8988T (cell line): ENCODE measurements at regions not wholly inside any gene's neighbourhood (a gene's known extent, or its start where the extent isn't known, plus 50 kb on each side); places are given as distances from the start of the nearest gene placed in this dataset.

Experiments used
- DNase-seq: peaks from one replicate; pipeline ENCODE4 v3.0.0; 2011

DNA sequence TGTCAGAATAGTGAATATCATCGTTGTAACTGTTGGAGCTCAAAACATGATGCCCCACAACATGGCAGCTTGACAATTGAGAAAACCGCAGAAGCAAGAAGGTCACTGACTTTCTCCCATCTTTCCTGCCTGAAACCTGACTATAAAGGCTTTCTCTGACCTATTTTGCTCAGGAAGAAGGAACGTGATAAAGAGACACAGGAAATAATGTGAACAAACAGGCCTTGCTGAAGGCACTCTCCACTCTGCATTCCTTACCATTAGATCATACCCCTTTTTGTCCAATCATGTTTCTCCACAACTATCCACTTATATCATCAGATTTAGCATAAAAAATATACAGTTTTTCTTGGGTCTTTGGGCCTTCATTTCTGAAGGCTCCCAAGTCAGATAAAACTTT, 916.8 kb downstream of the METTL15 start:
- no peak for DNase-seq

DNA sequence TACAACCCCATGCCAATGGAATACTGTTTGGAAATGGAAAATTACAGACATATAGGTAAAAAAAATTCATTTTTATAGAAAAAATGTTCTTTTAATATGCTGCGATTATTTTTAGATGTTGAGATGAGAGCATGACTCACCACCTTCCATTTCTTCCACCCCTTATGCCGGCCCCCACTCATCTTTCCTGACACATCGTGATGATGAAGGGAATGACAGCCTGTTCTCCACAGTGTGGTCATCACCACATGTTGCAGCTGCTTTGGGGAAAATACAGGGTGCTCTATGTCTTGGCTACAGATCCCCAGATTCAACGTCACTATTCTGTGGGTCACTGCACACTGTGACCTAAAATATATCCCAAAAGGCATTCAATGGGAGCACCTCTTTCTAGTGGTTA, 916.2 kb downstream of the METTL15 start:
- DNase-seq: no peak

GRCh38 chr11:29023761-29024160, 915.6 kb downstream of the METTL15 start:
- no peak for DNase-seq

GRCh38 chr11:29022676-29023075, 914.5 kb downstream of the METTL15 start:
- DNase-seq: no peak

DNA sequence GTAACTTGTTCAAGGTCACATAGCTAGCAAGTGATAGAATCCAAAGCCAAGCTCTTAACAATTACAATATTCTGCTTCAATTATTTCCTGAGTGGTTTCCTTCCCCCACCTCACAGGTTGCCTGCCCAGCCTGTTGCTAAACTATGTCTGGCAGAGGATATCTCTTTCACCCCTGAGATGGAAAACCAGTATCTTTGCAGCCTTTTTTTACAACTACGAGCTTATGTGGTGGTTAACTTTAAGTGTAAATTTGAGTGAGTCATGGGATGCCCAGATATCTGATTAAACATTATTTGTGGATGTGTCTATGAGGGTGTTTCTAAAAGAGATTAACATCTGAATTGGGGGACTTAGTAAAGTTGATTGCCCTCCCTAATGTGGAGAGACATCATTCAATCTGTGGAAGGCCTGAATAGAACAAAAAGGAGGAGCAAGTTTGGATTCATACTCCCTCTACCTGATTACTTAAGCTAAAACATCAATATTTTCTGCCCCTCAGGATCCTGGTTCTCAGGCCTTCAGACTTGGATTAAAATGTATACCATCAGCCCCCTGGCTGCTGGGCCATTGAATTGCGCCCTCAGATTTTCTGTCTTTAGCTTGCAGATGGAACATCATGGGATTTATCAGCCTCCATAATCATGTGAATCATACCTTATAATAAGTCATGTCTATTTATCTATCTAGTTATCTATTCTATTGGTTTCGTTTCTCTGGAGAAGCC, 911.9 kb downstream of the METTL15 start:
- no peak for DNase-seq

- DNase-seq: no peak
Measured at GRCh38 chr11:29018631-29019030, 910.4 kb downstream of the METTL15 start.

GRCh38 chr11:29017941-29018340, 909.8 kb downstream of the METTL15 start:
- DNase-seq: no peak

DNA sequence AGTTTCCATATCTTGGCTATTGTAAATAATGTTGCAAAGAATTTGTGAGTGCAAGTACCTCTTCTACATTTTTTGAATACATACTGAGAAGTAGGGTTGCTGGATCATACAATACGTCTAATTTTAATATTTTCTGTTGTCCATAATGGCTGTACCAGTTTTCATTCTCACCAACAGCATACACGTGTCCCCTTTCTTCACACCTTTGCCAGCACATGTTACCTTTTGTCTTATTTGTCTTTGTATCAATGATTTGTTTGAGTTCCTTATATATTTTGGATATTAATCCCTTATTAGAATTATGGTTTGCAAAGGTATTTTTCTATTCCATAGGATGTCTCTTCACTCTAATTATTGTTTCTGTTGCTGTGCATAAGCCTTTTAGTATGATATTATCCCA, 904.3 kb downstream of the METTL15 start:
- no peak for DNase-seq

DNA sequence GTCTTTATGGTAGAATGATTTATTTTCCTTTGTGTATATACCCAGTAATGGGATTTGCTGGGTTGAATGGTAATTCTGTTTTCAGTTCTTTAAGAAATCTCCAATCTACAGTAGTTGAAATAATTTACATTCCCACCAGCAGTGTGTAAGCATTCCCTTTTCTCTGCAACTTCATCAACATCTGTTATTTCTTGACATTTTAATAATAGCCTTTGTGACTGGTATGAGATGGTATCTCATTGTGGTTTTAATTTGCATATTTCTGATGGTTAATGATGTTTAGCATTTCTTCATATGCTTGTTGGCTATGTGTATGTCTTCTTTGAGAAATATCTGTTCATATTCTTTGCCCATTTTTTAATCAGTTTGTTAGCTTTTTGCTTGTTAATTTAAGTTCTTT, 901.2 kb downstream of the METTL15 start:
- DNase-seq: no peak

DNA sequence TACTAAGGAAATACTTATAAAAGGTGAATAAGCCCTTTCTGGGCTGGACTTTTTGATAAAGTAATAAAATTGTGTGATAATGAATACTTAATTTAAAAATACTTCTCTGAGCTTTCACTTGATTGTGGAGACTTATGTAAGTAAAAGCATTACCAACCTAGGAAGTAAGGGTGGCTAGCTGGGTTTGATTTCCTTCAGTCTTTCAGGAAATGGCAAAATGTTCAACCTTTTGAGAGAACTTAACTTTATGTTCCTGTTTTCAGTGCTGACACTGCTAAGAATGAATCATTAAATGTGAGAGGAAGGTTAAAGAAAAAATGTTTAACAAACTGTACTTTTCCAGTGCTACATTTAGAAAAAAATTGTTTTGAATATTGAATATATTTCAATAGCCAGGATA, 900.3 kb downstream of the METTL15 start:
- no peak for DNase-seq

GRCh38 chr11:29006668-29007067, 898.5 kb downstream of the METTL15 start:
- DNase-seq: no peak

- no peak for DNase-seq
Measured at GRCh38 chr11:29005401-29005980, 897.3 kb downstream of the METTL15 start.

DNA sequence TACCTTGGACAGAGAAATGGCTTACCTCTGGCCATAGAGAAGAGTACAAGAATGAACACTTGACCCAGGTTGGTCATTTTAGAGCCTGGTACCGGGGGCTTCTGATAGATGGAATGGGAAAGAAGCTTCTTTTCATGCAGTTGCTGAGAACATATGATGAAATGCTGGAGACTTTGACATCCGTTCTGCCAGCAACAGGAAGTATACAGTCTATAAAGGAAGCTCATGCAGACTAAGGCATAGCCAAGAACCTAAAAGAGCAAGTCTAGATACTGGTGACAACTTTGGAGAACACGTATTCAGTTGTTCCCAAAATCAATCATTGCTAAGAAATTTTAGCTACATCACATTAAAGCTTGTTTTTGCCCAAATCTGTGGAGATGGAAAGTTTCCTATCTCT, 894.6 kb downstream of the METTL15 start:
- no peak for DNase-seq

GRCh38 chr11:28999620-29000019, 891.4 kb downstream of the METTL15 start:
- no peak for DNase-seq

DNA sequence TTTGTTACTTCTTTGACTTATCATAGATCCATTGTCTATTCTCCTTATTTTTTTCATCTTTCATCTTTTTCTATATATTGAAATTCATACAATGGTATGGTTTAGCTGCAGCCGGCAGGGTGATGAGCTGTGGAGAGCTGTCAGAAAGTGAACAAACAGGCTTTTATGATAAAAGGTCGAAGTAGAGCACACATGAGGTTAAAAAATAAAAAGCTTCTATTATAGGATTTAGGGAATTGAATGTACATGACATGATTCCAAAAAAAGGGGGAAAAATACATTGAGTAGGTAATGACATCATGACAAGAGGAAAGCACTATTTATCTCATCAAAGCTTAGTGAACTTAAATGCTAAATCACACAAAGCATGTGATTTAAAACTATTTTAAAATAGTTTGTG, 884.8 kb downstream of the METTL15 start:
- DNase-seq: no peak

DNA sequence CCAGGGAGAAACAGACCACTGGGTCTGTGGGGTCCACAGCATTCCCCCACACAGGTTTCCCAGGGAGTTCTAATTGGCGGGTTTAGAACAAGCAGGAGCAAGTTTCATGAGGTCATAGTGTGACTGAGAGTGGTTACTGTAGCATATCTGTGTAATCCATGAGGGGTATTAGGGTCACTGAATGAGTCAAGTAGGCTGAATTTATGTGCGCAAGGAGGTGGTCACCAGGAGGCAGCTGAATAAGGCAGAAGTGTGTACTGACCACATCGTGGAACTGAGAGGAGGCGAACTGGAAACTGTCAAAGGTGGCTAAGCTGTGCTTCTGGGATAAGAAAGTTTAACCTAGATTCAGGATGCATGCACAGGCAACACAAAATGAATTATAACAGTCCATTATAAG, 876.0 kb downstream of the METTL15 start:
- DNase-seq: no peak

DNA sequence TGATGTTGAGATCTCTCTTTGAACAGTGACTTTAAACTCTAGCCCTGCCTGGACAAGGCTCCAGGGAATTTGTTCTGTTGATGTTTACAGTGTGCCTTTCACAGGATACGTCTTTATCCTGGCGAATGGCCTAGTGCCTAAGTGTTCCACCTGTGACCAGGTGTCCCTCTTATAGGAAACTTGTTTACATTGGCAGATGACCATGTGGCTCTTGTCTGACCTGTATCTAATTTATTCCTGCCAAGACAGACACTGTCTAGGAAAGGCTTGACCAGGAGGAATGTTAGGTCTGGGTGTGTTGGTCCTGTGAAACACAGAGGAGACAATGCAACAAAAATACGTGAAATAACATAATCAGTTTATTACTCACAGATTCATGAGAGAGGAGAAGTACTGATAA, 875.6 kb downstream of the METTL15 start:
- no peak for DNase-seq

- no peak for DNase-seq
Measured at GRCh38 chr11:28981381-28981780, 873.2 kb downstream of the METTL15 start.

GRCh38 chr11:28976801-28977145, 868.6 kb downstream of the METTL15 start:
- no peak for DNase-seq

DNA sequence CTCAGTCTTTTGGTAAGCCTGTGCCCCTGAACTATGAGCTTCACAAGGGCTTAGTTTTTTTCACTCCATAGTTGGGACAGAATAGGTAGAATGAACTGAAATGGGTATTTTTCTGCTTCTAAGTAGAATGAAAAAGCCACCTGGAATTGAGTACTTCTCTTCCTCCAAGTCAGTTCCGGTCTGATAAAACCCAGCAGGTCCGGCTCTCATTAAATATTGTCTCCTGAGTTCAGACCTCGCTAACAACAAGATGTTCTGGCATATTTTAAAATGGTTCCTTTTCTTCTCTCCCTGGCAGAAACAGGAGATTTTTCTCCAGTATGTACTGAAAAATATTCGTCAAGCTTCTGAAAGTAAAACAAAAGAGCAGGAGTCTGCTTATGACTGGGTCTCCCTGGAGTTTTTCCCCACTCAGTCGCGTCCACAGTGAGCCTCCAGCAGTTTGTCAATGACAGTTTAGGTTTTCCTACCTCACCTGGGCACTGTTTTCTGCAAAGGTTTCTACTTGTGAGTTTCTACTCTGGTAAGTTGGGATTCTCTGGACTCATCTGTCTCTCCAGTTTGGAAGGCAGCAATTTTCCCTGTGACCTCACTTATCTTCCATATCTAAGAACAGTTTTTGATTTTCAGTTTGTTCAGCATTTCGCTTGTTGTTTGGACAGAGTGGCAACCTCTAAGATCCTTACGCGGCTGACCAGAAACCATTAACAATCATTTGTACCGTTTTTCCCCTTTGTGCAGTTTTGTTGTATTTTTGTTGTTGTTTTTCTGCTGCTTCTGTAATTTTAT, 868.0 kb downstream of the METTL15 start:
- DNase-seq: no peak

DNA sequence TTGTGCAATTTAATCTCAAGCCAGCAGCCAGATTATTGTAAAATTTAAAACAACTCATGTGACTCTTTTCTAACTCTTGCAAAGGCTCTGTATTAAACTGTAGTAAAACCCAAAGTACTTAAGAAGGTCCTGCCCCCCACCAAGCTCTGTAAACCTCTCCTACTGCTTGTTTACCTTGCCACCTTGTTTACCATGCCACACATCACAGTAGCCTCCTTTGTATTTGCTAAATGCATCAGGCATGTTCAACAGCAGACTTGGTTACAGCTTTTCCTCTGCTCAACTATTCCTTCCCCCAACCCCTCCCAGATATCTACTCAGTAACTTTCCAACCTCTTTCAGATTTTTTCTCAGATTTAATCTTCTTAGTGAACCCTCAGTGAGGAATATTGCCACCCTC, 861.6 kb downstream of the METTL15 start:
- no peak for DNase-seq

DNA sequence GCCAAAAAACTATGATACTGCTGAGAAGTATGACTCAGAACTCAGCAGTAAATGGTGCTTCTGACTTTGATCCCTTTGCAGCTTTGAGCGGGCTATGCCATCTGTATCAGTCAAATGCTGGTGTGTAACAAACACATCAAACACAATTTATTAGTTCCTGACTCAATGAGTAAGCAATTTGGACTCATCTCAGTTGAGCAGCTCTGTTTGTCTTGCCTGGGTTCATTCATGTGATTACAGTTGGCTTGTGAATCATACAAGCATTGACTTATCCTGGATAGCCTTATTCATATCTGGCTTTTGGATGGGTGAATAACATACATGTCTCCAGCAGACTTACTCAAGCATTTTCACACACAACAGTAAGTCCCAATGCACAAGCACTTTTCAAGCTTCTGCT, 858.8 kb downstream of the METTL15 start:
- DNase-seq: no peak

GRCh38 chr11:28965819-28966218, 857.6 kb downstream of the METTL15 start:
- DNase-seq: no peak

- DNase-seq: no peak
Measured at GRCh38 chr11:28964811-28965210, 856.6 kb downstream of the METTL15 start.
